SK-N-SH treated with all-trans-retinoic acid at 6 μM for 48 hours (cell line): ENCODE measurements at regions not wholly inside any gene's neighbourhood (a gene's known extent, or its start where the extent isn't known, plus 50 kb on each side); places are given as distances from the start of the nearest gene placed in this dataset.

Experiments used
- CSDC2 ChIP-seq: fragments of 250-450 bp; sonication (Bioruptor Pico); IDR thresholded peaks from 2 replicates; pipeline ENCODE4 v1.5.0; 2020; ENCODE audit warnings: mild to moderate bottlenecking, moderate library complexity
- OSR1 ChIP-seq: fragments of 250-450 bp; sonication (Bioruptor Pico); IDR thresholded peaks from 2 replicates; pipeline ENCODE4 v1.8.0; 2022; ENCODE audit warnings: moderate library complexity, mild to moderate bottlenecking, inconsistent platforms
- RARB ChIP-seq: fragments of 250-450 bp; sonication (Bioruptor Pico); IDR thresholded peaks from 2 replicates; pipeline ENCODE4 v1.8.0; 2021; ENCODE audit warnings: mild to moderate bottlenecking, moderate library complexity
- TOX ChIP-seq: fragments of 250-450 bp; sonication (Bioruptor Pico); IDR thresholded peaks from 2 replicates; pipeline ENCODE4 v1.8.0; 2021; ENCODE audit warnings: mild to moderate bottlenecking, moderate library complexity, borderline replicate concordance
- ZFP30 ChIP-seq: fragments of 450-650 bp; formaldehyde crosslinking; IDR thresholded peaks from 2 replicates; pipeline ENCODE4 v1.5.0; 2022; ENCODE audit warnings: mild to moderate bottlenecking, moderate library complexity
- TF ChIP-seq, protein P1 (sequence below): fragments of 250-450 bp; sonication (Bioruptor Pico); IDR thresholded peaks from 2 replicates; pipeline ENCODE4 v1.5.1; 2021; ENCODE audit warnings: mild to moderate bottlenecking, moderate library complexity
- TF ChIP-seq, protein P2 (sequence below): fragments of 250-450 bp; sonication (Bioruptor Pico); IDR thresholded peaks from 2 replicates; pipeline ENCODE4 v1.8.0; 2020; ENCODE audit warnings: mild to moderate bottlenecking, moderate library complexity, borderline replicate concordance
- TF ChIP-seq, protein P3 (sequence below): fragments of 250-450 bp; sonication (Bioruptor Pico); IDR thresholded peaks from 2 replicates; pipeline ENCODE4 v1.5.1; 2020; ENCODE audit warnings: low read depth, mild to moderate bottlenecking, moderate library complexity

DNA sequence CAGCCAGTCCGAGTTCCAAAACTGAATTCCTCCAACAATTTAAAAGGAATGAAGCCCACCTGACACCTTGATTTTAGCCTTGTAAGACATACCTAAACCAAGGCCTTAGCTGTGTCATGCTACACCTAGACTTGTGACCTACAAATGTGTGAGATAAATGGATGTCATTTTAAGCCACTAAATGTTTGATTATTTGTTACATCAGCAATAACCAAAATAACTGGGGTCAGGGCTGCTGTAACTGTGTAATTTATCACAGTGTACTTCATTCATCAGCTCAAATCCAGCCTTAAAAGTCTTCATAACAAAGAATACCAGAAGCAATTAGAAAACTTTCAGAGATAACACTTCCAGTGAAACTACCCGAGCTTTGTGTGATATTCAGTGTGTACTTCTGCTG lies 673.0 kb upstream of the ANO3 start:
- TF ChIP-seq CSDC2 (CRISPR knock-in tag) (no peak), OSR1 (no peak), TOX (CRISPR knock-in tag) (no peak), RARB (CRISPR knock-in tag) (no peak), ZFP30 (no peak)
- TF ChIP-seq, protein P1, sequence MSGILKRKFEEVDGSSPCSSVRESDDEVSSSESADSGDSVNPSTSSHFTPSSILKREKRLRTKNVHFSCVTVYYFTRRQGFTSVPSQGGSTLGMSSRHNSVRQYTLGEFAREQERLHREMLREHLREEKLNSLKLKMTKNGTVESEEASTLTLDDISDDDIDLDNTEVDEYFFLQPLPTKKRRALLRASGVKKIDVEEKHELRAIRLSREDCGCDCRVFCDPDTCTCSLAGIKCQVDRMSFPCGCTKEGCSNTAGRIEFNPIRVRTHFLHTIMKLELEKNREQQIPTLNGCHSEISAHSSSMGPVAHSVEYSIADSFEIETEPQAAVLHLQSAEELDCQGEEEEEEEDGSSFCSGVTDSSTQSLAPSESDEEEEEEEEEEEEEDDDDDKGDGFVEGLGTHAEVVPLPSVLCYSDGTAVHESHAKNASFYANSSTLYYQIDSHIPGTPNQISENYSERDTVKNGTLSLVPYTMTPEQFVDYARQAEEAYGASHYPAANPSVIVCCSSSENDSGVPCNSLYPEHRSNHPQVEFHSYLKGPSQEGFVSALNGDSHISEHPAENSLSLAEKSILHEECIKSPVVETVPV (CRISPR knock-in tag): no peak
- TF ChIP-seq, protein P2, sequence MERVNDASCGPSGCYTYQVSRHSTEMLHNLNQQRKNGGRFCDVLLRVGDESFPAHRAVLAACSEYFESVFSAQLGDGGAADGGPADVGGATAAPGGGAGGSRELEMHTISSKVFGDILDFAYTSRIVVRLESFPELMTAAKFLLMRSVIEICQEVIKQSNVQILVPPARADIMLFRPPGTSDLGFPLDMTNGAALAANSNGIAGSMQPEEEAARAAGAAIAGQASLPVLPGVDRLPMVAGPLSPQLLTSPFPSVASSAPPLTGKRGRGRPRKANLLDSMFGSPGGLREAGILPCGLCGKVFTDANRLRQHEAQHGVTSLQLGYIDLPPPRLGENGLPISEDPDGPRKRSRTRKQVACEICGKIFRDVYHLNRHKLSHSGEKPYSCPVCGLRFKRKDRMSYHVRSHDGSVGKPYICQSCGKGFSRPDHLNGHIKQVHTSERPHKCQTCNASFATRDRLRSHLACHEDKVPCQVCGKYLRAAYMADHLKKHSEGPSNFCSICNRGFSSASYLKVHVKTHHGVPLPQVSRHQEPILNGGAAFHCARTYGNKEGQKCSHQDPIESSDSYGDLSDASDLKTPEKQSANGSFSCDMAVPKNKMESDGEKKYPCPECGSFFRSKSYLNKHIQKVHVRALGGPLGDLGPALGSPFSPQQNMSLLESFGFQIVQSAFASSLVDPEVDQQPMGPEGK (CRISPR knock-in tag): no peak
- TF ChIP-seq, protein P3, sequence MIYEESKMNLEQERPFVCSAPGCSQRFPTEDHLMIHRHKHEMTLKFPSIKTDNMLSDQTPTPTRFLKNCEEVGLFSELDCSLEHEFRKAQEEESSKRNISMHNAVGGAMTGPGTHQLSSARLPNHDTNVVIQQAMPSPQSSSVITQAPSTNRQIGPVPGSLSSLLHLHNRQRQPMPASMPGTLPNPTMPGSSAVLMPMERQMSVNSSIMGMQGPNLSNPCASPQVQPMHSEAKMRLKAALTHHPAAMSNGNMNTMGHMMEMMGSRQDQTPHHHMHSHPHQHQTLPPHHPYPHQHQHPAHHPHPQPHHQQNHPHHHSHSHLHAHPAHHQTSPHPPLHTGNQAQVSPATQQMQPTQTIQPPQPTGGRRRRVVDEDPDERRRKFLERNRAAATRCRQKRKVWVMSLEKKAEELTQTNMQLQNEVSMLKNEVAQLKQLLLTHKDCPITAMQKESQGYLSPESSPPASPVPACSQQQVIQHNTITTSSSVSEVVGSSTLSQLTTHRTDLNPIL (CRISPR knock-in tag): no peak
